Glomerular endothelial cell (primary cell): ENCODE measurements at regions not wholly inside any gene's neighbourhood (a gene's known extent, or its start where the extent isn't known, plus 50 kb on each side); places are given as distances from the start of the nearest gene placed in this dataset.

ENCODE experiments used
- DNase-seq: peaks from one replicate; pipeline ENCODE4 v3.0.0-alpha.2; 2011; ENCODE audit warnings: low read depth, low spot score; ENCODE audit errors: extremely low read depth

GRCh38 chr11:19597876-19598275, 114.8 kb upstream of the NAV2 start:
- DNase-seq, result no peak

- DNase-seq, result no peak
These were observed 115.4 kb upstream of the NAV2 start for GRCh38 chr11:19597206-19597605.

- DNase-seq, result peak; percentile 68
These were observed 116.5 kb upstream of the NAV2 start for GRCh38 chr11:19595840-19596751.

GRCh38 chr11:19595499-19595839, 117.2 kb upstream of the NAV2 start:
- DNase-seq, result no peak

GRCh38 chr11:19594326-19594725, 118.3 kb upstream of the NAV2 start:
- DNase-seq, result no peak

GRCh38 chr11:19592842-19593241, 119.8 kb upstream of the NAV2 start:
- no peak for DNase-seq

GRCh38 chr11:19589567-19590260, 122.9 kb upstream of the NAV2 start:
- no peak for DNase-seq

GRCh38 chr11:19587979-19588378, 124.7 kb upstream of the NAV2 start:
- no peak for DNase-seq

GRCh38 chr11:19580646-19581045, 132.0 kb upstream of the NAV2 start:
- DNase-seq, result no peak

GRCh38 chr11:19579957-19580356, 132.7 kb upstream of the NAV2 start:
- DNase-seq, result no peak

GRCh38 chr11:19578871-19579270, 133.8 kb upstream of the NAV2 start:
- no peak for DNase-seq

GRCh38 chr11:19577976-19578619, 134.5 kb upstream of the NAV2 start:
- DNase-seq, result no peak

- no peak for DNase-seq
These were observed 135.2 kb upstream of the NAV2 start for GRCh38 chr11:19577391-19577975.

- DNase-seq, result no peak
These were observed 135.7 kb upstream of the NAV2 start for GRCh38 chr11:19576903-19577302.

GRCh38 chr11:19576054-19576453, 136.6 kb upstream of the NAV2 start:
- no peak for DNase-seq

- no peak for DNase-seq
These were observed 137.7 kb upstream of the NAV2 start for GRCh38 chr11:19574916-19575315.

- DNase-seq, result no peak
These were observed 139.0 kb upstream of the NAV2 start for GRCh38 chr11:19573666-19574065.

GRCh38 chr11:19571906-19572305, 140.7 kb upstream of the NAV2 start:
- DNase-seq, result no peak

- no peak for DNase-seq
These were observed 141.7 kb upstream of the NAV2 start for GRCh38 chr11:19570889-19571288.

- no peak for DNase-seq
These were observed 144.6 kb upstream of the NAV2 start for GRCh38 chr11:19567996-19568395.
